Neural cell (in vitro differentiated cells): ENCODE measurements at regions not wholly inside any gene's neighbourhood (a gene's known extent, or its start where the extent isn't known, plus 50 kb on each side); places are given as distances from the start of the nearest gene placed in this dataset.

Source experiments
- CTCF ChIP-seq: fragments of 450-650 bp; IDR thresholded peaks from 2 replicates; pipeline ENCODE4 v1.5.1; 2014; ENCODE audit warnings: antibody characterized with exemption, mild to moderate bottlenecking, moderate library complexity; ENCODE audit not compliant: poor library complexity, severe bottlenecking
- EP300 ChIP-seq: fragments of 450-650 bp; conservative IDR thresholded peaks from 2 replicates; pipeline ENCODE4 v1.6.1; 2014; ENCODE audit warnings: antibody characterized with exemption, mild to moderate bottlenecking, moderate library complexity; ENCODE audit not compliant: poor library complexity, severe bottlenecking
- EZH2 ChIP-seq: fragments of 200-600, 300-800 bp; shearing (Covaris generic), sonication (generic); IDR thresholded peaks from 2 replicates; pipeline ENCODE4 v1.6.1; 2014; ENCODE audit warnings: antibody characterized with exemption, low read length, borderline replicate concordance, mild to moderate bottlenecking; ENCODE audit not compliant: insufficient read depth, poor library complexity, severe bottlenecking
- RAD21 ChIP-seq: fragments of 450-650 bp; conservative IDR thresholded peaks from 2 replicates; pipeline ENCODE4 v1.6.1; 2014; ENCODE audit warnings: antibody characterized with exemption, mild to moderate bottlenecking, moderate library complexity
- REST ChIP-seq: IDR thresholded peaks from 2 replicates; pipeline ENCODE4 v1.6.1; 2012; ENCODE audit warnings: borderline replicate concordance
- SMC3 ChIP-seq: fragments of 450-650 bp; conservative IDR thresholded peaks from 2 replicates; pipeline ENCODE4 v1.6.1; 2014; ENCODE audit warnings: antibody characterized with exemption, mild to moderate bottlenecking, moderate library complexity; ENCODE audit not compliant: poor library complexity
- TAF1 ChIP-seq: IDR thresholded peaks from 2 replicates; pipeline ENCODE4 v1.6.1; 2012; ENCODE audit warnings: low read depth

GRCh38 chr14:50020799-50021198 lies 95.6 kb downstream of the VCPKMT start:
- TF ChIP-seq REST (no peak), CTCF (no peak), RAD21 (no peak), TAF1 (no peak), EP300 (no peak), EZH2 (no peak), SMC3 (no peak)
